ENCODE measurements at regions not wholly inside any gene's neighbourhood (a gene's known extent, or its start where the extent isn't known, plus 50 kb on each side); places are given as distances from the start of the nearest gene placed in this dataset.

DNA sequence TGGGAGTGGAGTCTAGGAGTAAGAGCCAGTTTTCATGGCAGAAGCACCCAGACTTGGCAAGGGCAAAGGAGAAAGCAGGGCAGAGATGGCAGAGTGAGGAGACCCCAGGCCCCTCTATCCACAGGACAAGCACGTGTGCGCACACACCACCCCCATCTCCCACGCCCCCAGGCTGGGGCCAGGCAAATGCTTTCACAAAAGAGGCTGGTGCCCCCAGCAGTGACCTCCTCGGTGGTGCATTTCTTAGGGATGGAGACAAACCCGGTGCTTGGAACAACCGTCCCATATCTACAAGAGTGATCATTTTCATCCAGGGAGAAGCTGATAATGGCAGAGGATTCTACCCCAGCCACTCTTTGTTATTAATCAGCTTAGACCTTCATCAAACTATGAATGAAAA is 62.0 kb downstream of the KCNF1 start:
- H3K4me1 ChIP-seq (ENCODE audit: control insufficient read depth in 1 of 2, insufficient read depth in 2 of 2, low read length in 2 of 2), result no peaks in the 10 kb centered on the region
- H3K36me3 ChIP-seq (ENCODE audit: control insufficient read depth in 1 of 2, insufficient read depth in 2 of 2, low read length in 2 of 2), result no peaks in the 10 kb centered on the region
- no peak for ATAC-seq
- no peak for DNase-seq (ENCODE audit: low read depth, low spot score)
- no peak overlapping the region for H2AFZ ChIP-seq (ENCODE audit: low read depth, low read length, poor library complexity, severe bottlenecking)
- intact Hi-C loops (cut with micrococcal nuclease), result no loop called here
- H3K9me2 ChIP-seq (ENCODE audit: insufficient read depth), result no peaks in the 10 kb centered on the region
- no peak for TF ChIP-seq ELF1 (IDR thresholded peaks at IDR 0.05; ENCODE audit: borderline replicate concordance, low read depth)
- TF ChIP-seq SP1 (IDR thresholded peaks at IDR 0.05; ENCODE audit: low read depth), result no peak
- no peak for TF ChIP-seq JUND (IDR thresholded peaks at IDR 0.05)
- no peak for TF ChIP-seq CBX3 (IDR thresholded peaks at IDR 0.05; ENCODE audit: low read depth)
- no peak for TF ChIP-seq MAX (IDR thresholded peaks at IDR 0.05)
- no peak for TF ChIP-seq POLR2A (IDR thresholded peaks at IDR 0.05; ENCODE audit: borderline replicate concordance, extremely low read depth, insufficient read depth, insufficient read length)
- H3K79me2 ChIP-seq (ENCODE audit: insufficient read depth, low read length), result no peaks in the 10 kb centered on the region
- POLR2A ChIA-PET, result no interaction called here
- CTCF ChIA-PET, result no interaction called here
- no TSS peak for BruUV-seq (replicated peaks)
- no peak overlapping the region for H3K4me3 ChIP-seq (replicated peaks in 1 of 2; ENCODE audit: low read depth in 1 of 2, low read length in 2 of 2)
- no peaks in the 10 kb centered on the region for H3K27me3 ChIP-seq (ENCODE audit: insufficient read depth, low read length)
- H3K27ac ChIP-seq (ENCODE audit: low read depth, low read length), result no peak overlapping the region
- no peaks in the 10 kb centered on the region for H3K9me3 ChIP-seq (ENCODE audit: control insufficient read depth in 1 of 2, insufficient read depth in 1 of 2, low read depth in 1 of 2, low read length in 2 of 2)
- H3K4me2 ChIP-seq (ENCODE audit: low read length), result no peak overlapping the region
- H4K20me1 ChIP-seq (ENCODE audit: insufficient read depth), result no peaks in the 10 kb centered on the region
- RAD21 ChIA-PET (ENCODE audit: low non-redundant PET in 1 of 2, low total read pairs in 2 of 2, uncharacterized antibody in 2 of 2, unreplicated experiment in 2 of 2), result no interaction called here
- no peak overlapping the region for H3K9ac ChIP-seq (ENCODE audit: low read length)

DNA sequence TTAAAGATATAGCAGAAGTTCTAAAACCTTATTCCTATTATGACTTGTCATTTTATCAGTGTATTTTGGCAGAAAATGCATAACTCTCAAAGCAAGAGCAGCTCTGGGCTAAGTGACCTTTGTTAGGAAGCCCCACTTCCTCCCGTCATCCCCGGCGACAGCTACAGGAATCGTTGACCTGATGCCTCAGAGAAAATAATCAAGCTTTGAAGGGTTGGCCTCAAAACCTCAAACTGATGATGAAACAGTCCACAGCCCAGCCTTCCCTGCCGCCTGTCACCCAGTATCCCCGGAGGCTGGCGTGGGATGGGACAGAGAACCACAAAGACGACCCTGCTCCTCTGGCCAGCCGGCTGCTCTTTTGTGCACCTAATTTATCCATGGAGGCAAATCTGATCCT is 65.3 kb downstream of the KCNF1 start:
- Histone ChIP-seq H3K4me1 (ENCODE audit: control insufficient read depth in 1 of 2, insufficient read depth in 2 of 2, low read length in 2 of 2) (no peaks in the 10 kb centered on the region), H3K27ac (ENCODE audit: low read depth, low read length) (no peak overlapping the region), H3K4me3 (replicated peaks in 1 of 2; ENCODE audit: low read depth in 1 of 2, low read length in 2 of 2) (no peak overlapping the region), H3K27me3 (ENCODE audit: insufficient read depth, low read length) (no peaks in the 10 kb centered on the region), H3K36me3 (ENCODE audit: control insufficient read depth in 1 of 2, insufficient read depth in 2 of 2, low read length in 2 of 2) (no peaks in the 10 kb centered on the region), H3K4me2 (ENCODE audit: low read length) (peak overlapping the region; percentile 10; the same call in 1 of the 2 replicates), H3K9me2 (ENCODE audit: insufficient read depth) (no peaks in the 10 kb centered on the region), H3K9me3 (ENCODE audit: control insufficient read depth in 1 of 2, insufficient read depth in 1 of 2, low read depth in 1 of 2, low read length in 2 of 2) (no peaks in the 10 kb centered on the region), H2AFZ (ENCODE audit: low read depth, low read length, poor library complexity, severe bottlenecking) (peak overlapping the region; percentile 52), H4K20me1 (ENCODE audit: insufficient read depth) (no peaks in the 10 kb centered on the region), H3K9ac (ENCODE audit: low read length) (no peak overlapping the region), H3K79me2 (ENCODE audit: insufficient read depth, low read length) (no peaks in the 10 kb centered on the region)
- ATAC-seq, result no peak
- ChIA-PET CTCF (no interaction called here), POLR2A (no interaction called here), RAD21 (ENCODE audit: low non-redundant PET in 1 of 2, low total read pairs in 2 of 2, uncharacterized antibody in 2 of 2, unreplicated experiment in 2 of 2) (no interaction called here)
- no TSS peak for BruUV-seq (replicated peaks)
- intact Hi-C loops (cut with micrococcal nuclease), result no loop called here
- DNase-seq (ENCODE audit: low read depth, low spot score), result no peak
- TF ChIP-seq CTCF (IDR thresholded peaks at IDR 0.05 in 2 of 3, conservative IDR thresholded peaks at IDR 0.05 in 1 of 3; ENCODE audit: borderline replicate concordance in 1 of 3, insufficient read depth in 1 of 3, low read depth in 2 of 3, low read length in 2 of 3) (no peak), FOSL1 (IDR thresholded peaks at IDR 0.05; ENCODE audit: low read depth) (no peak), EZH2phosphoT487 (IDR thresholded peaks at IDR 0.05; ENCODE audit: borderline replicate concordance) (no peak), POLR2A (IDR thresholded peaks at IDR 0.05; ENCODE audit: borderline replicate concordance, extremely low read depth, insufficient read depth, insufficient read length) (no peak), JUND (IDR thresholded peaks at IDR 0.05) (no peak), ZNF274 (IDR thresholded peaks at IDR 0.05; ENCODE audit: low read depth, low read length) (no peak), TCF7L2 (IDR thresholded peaks at IDR 0.05; ENCODE audit: borderline replicate concordance, extremely low read depth, insufficient read depth, insufficient read length) (no peak), ELF1 (IDR thresholded peaks at IDR 0.05; ENCODE audit: borderline replicate concordance, low read depth) (no peak)
- TF ChIP-seq, protein P1, sequence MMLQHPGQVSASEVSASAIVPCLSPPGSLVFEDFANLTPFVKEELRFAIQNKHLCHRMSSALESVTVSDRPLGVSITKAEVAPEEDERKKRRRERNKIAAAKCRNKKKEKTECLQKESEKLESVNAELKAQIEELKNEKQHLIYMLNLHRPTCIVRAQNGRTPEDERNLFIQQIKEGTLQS (IDR thresholded peaks at IDR 0.05), result no peak
- TF ChIP-seq, protein P2, sequence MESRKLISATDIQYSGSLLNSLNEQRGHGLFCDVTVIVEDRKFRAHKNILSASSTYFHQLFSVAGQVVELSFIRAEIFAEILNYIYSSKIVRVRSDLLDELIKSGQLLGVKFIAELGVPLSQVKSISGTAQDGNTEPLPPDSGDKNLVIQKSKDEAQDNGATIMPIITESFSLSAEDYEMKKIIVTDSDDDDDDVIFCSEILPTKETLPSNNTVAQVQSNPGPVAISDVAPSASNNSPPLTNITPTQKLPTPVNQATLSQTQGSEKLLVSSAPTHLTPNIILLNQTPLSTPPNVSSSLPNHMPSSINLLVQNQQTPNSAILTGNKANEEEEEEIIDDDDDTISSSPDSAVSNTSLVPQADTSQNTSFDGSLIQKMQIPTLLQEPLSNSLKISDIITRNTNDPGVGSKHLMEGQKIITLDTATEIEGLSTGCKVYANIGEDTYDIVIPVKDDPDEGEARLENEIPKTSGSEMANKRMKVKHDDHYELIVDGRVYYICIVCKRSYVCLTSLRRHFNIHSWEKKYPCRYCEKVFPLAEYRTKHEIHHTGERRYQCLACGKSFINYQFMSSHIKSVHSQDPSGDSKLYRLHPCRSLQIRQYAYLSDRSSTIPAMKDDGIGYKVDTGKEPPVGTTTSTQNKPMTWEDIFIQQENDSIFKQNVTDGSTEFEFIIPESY (IDR thresholded peaks at IDR 0.05; ENCODE audit: extremely low read depth, insufficient replicate concordance, low read length), result no peak
